GM12891 (cell line): ENCODE measurements at regions not wholly inside any gene's neighbourhood (a gene's known extent, or its start where the extent isn't known, plus 50 kb on each side); places are given as distances from the start of the nearest gene placed in this dataset.

Experiments
- PAX5 ChIP-seq: IDR thresholded peaks from 2 replicates; pipeline ENCODE4 v1.6.1; 2011; ENCODE audit warnings: low read length, moderate library complexity, mild to moderate bottlenecking; ENCODE audit not compliant: insufficient read depth, severe bottlenecking
- POLR2A ChIP-seq: IDR thresholded peaks from 2 replicates; pipeline ENCODE4 v1.6.1; 2011; ENCODE audit warnings: low read depth, low read length, control low read depth
- POLR2AphosphoS5 ChIP-seq: IDR thresholded peaks from 2 replicates; pipeline ENCODE4 v1.6.1; 2011; ENCODE audit warnings: low read depth, low read length, control low read depth
- POU2F2 ChIP-seq: IDR thresholded peaks from 2 replicates; pipeline ENCODE4 v1.6.1; 2011; ENCODE audit warnings: low read depth, mild to moderate bottlenecking, control low read depth, low read length, moderate library complexity
- SPI1 ChIP-seq: IDR thresholded peaks from 2 replicates; pipeline ENCODE4 v1.6.1; 2011; ENCODE audit warnings: low read depth, low read length, control low read depth
- TAF1 ChIP-seq: IDR thresholded peaks from 2 replicates; pipeline ENCODE4 v1.6.1; 2011; ENCODE audit warnings: low read depth, low read length, control low read depth

DNA sequence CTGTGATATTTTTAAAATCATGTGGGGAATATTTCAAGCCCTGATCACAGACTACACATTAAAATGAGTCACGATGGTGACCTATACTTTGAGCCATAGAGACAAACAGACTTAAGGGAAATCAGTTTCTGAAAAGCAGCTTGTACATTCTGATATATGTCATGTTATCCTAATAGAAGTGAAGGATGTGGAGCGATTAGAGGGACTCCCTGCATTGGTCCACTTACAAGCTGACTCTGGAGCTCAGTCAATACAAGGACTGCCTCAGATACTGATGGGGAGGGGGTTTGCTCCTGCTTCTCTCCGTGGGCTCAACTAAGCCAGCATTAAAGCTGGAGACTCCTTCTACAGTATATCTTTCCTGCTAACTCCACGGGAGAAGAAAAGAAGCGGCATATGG is 173.5 kb downstream of the ALG10B start:
- TF ChIP-seq SPI1 (no peak), POLR2A (no peak), TAF1 (no peak), POLR2AphosphoS5 (no peak), POU2F2 (no peak), PAX5 (no peak)
